NB4 (cell line): ENCODE measurements at regions not wholly inside any gene's neighbourhood (a gene's known extent, or its start where the extent isn't known, plus 50 kb on each side); places are given as distances from the start of the nearest gene placed in this dataset.

Source experiments
- CTCF ChIP-seq: IDR thresholded peaks from one replicate; pipeline ENCODE4 v1.5.1; 2012; ENCODE audit warnings: low read depth, low read length
- MAX ChIP-seq: IDR thresholded peaks from 2 replicates; pipeline ENCODE4 v1.6.1; 2011; ENCODE audit warnings: low read depth, low read length
- MYC ChIP-seq: IDR thresholded peaks from 2 replicates; pipeline ENCODE4 v1.6.1; 2011; ENCODE audit warnings: low read depth, low read length
- POLR2A ChIP-seq: IDR thresholded peaks from 2 replicates; pipeline ENCODE4 v1.6.1; 2011; ENCODE audit warnings: mild to moderate bottlenecking; ENCODE audit not compliant: insufficient read length; ENCODE audit errors: extremely low read depth

- TF ChIP-seq CTCF (no peak), POLR2A (no peak), MYC (no peak), MAX (no peak)
These were observed 184.0 kb upstream of the GALNTL6 start for GRCh38 chr4:171629182-171629581.
